HepG2 (cell line): ENCODE measurements at regions not wholly inside any gene's neighbourhood (a gene's known extent, or its start where the extent isn't known, plus 50 kb on each side); places are given as distances from the start of the nearest gene placed in this dataset.

Source experiments
- ATAC-seq: fragments of 200-7000 bp; cut with Tn5 transposase; 3 replicates; pipeline ENCODE4 v1.9.1; 2020; ENCODE audit warnings: mild to moderate bottlenecking, moderate library complexity
- BruUV-seq: library from RNA; stranded (reverse); fragments of 400-500 nt; replicated peaks from 2 replicates; lab custom pipeline; 2021; lab: Mats Ljungman, UMichigan
- CTCF ChIA-PET: fragments of 300-600 bp; formaldehyde crosslinking; extraction: SDS; loops from one replicate; lab custom pipeline; 2021; ENCODE audit warnings: low total read pairs, inconsistent platforms, low intra/inter-chr PET ratio; lab: Yijun Ruan, JAX
- POLR2A ChIA-PET: fragments of 350-600 bp; sonication (Branson Sonifier 250); formaldehyde crosslinking; loops from one replicate; lab custom pipeline; 2020; ENCODE audit warnings: antibody characterized with exemption, inconsistent platforms; lab: Yijun Ruan, JAX
- DNase-seq: peaks from one replicate; pipeline ENCODE4 v3.0.0-alpha.2; 2015; ENCODE audit warnings: low spot score
- FAIRE-seq: peaks from 3 replicates; lab custom pipeline; 2011; peaks lifted over from hg19 to GRCh38; lab: Jason Lieb, UNC
- H2AFZ ChIP-seq: one replicate; pipeline ENCODE4 v1.6.1; 2011; ENCODE audit warnings: low read length, inconsistent platforms
- H3K27ac ChIP-seq: fragments of 300-600 bp; 3 replicates; pipeline ENCODE4 v1.8.0; 2011; ENCODE audit warnings: mixed run types, mild to moderate bottlenecking, mixed read lengths, low read length, inconsistent platforms; ENCODE audit not compliant: insufficient read depth; ENCODE audit errors: extremely low read length
- H3K27me3 ChIP-seq, 2 experiments: fragments of 200-600 bp in 1 of 2; 2 replicates in 1 of 2; 3 replicates in 1 of 2; pipeline versions ENCODE4 v1.6.0 to v1.8.0; 2011; ENCODE audit warnings: low read length in 2 of 2, mild to moderate bottlenecking in 2 of 2, moderate library complexity in 2 of 2, inconsistent platforms in 1 of 2; ENCODE audit not compliant: insufficient read depth in 2 of 2, control insufficient read depth in 1 of 2
- H3K36me3 ChIP-seq, 2 experiments: fragments of 200-600 bp in 1 of 2; replicated peaks in 1 of 2; 2 replicates in 1 of 2; 3 replicates in 1 of 2; pipeline versions ENCODE4 v1.5.1 to v1.8.0; 2011; ENCODE audit warnings: low read length in 2 of 2, inconsistent platforms in 1 of 2; ENCODE audit not compliant: insufficient read depth in 2 of 2, control insufficient read depth in 1 of 2
- H3K4me1 ChIP-seq: 2 replicates; pipeline ENCODE4 v1.5.1; 2012; ENCODE audit warnings: low read length, inconsistent platforms; ENCODE audit not compliant: insufficient read depth
- H3K4me2 ChIP-seq: 2 replicates; pipeline ENCODE4 v1.6.0; 2011; ENCODE audit warnings: low read depth, low read length, inconsistent platforms
- H3K4me3 ChIP-seq, 3 experiments: fragments of 200-600 bp in 1 of 3; sonication (generic), shearing (Covaris generic) in 1 of 3; replicated peaks in 1 of 3; 2 replicates each; pipeline ENCODE4 v1.5.1; 2011 to 2016; ENCODE audit warnings: low read length in 3 of 3, inconsistent platforms in 2 of 3, low read depth in 2 of 3, mild to moderate bottlenecking in 2 of 3, control low read depth in 1 of 3, mixed read lengths in 1 of 3; ENCODE audit not compliant: insufficient read depth in 1 of 3
- H3K79me2 ChIP-seq: one replicate; pipeline ENCODE4 v1.6.1; 2011; ENCODE audit warnings: low read length, inconsistent platforms; ENCODE audit not compliant: insufficient read depth
- H3K9ac ChIP-seq: 2 replicates; pipeline ENCODE4 v1.6.0; 2011; ENCODE audit warnings: mild to moderate bottlenecking, low read depth, low read length, inconsistent platforms; ENCODE audit not compliant: insufficient read depth
- H3K9me3 ChIP-seq: 2 replicates; pipeline ENCODE4 v1.5.1; 2012; ENCODE audit warnings: mild to moderate bottlenecking, low read length
- H4K20me1 ChIP-seq: 2 replicates; pipeline ENCODE4 v1.6.0; 2011; ENCODE audit warnings: inconsistent platforms, mild to moderate bottlenecking, low read length, moderate library complexity; ENCODE audit not compliant: insufficient read depth
- FOXK2 ChIP-seq: fragments of 450-650 bp; IDR thresholded peaks from 2 replicates; pipeline ENCODE4 v1.6.1; 2016
- SALL1 ChIP-seq: sonication (generic); formaldehyde crosslinking; IDR thresholded peaks from 2 replicates; pipeline ENCODE4 v1.8.0; 2022; ENCODE audit warnings: mild to moderate bottlenecking, missing genetic modification reagents
- SIN3B ChIP-seq: fragments of 150-350 bp; IDR thresholded peaks from 2 replicates; pipeline ENCODE4 v1.6.1; 2014; ENCODE audit warnings: low read length
- STAG1 ChIP-seq: sonication (generic); formaldehyde crosslinking; IDR thresholded peaks from 2 replicates; pipeline ENCODE4 v1.4.0; 2020; ENCODE audit warnings: missing genetic modification reagents
- THAP11 ChIP-seq: IDR thresholded peaks from 2 replicates; pipeline ENCODE4 v1.6.1; 2016; ENCODE audit warnings: missing biosample characterization, missing genetic modification reagents
- YEATS2 ChIP-seq: sonication (generic); formaldehyde crosslinking; IDR thresholded peaks from 2 replicates; pipeline ENCODE4 v1.4.0; 2020; ENCODE audit warnings: missing genetic modification reagents, borderline replicate concordance
- ZFP90 ChIP-seq: sonication (generic); formaldehyde crosslinking; IDR thresholded peaks from 2 replicates; pipeline ENCODE4 v1.8.0; 2022; ENCODE audit warnings: missing genetic modification reagents, mild to moderate bottlenecking, inconsistent platforms, borderline replicate concordance
- ZNF431 ChIP-seq: sonication (generic); formaldehyde crosslinking; IDR thresholded peaks from 2 replicates; pipeline ENCODE4 v1.9.0; 2022; ENCODE audit warnings: missing genetic modification reagents, low read depth, mild to moderate bottlenecking, borderline replicate concordance
- ZNF496 ChIP-seq: sonication (generic); formaldehyde crosslinking; IDR thresholded peaks from 2 replicates; pipeline ENCODE4 v1.8.1; 2023; ENCODE audit warnings: mild to moderate bottlenecking, moderate library complexity, missing genetic modification reagents; ENCODE audit not compliant: insufficient replicate concordance
- ZNF543 ChIP-seq: sonication (generic); formaldehyde crosslinking; IDR thresholded peaks from 2 replicates; pipeline ENCODE4 v1.4.0; 2020; ENCODE audit warnings: mild to moderate bottlenecking, missing genetic modification reagents
- ZNF782 ChIP-seq: sonication (generic); formaldehyde crosslinking; IDR thresholded peaks from 2 replicates; pipeline ENCODE4 v1.4.0; 2020; ENCODE audit warnings: missing genetic modification reagents, mild to moderate bottlenecking, borderline replicate concordance
- WGBS: methylation state at CpG from one replicate; pipeline ENCODE4 v1.1.6; 2017; ENCODE audit warnings: low lambda C conversion rate; 5-methylcytosine and 5-hydroxymethylcytosine counted together
- in situ Hi-C: cut with HindIII; loops from 2 replicates; pipeline ENCODE4 v1.10.0; 2017; ENCODE audit warnings: low pct_unique_long_range_greater_than_20kb; ENCODE audit not compliant: extremely low pct_ligation_motif_present
- intact Hi-C: fragments of 100-400 bp; cut with micrococcal nuclease; formaldehyde crosslinking; loops from one replicate; pipeline ENCODE4 v1.10.0; 2022; ENCODE audit not compliant: unreplicated experiment
- TF ChIP-seq, protein P1 (sequence below): sonication (generic); formaldehyde crosslinking; IDR thresholded peaks from 2 replicates; pipeline ENCODE4 v1.8.0; 2022; ENCODE audit warnings: mild to moderate bottlenecking, missing genetic modification reagents, borderline replicate concordance
- TF ChIP-seq, protein P2 (sequence below): sonication (generic); formaldehyde crosslinking; IDR thresholded peaks from 2 replicates; pipeline ENCODE4 v1.8.0; 2022; ENCODE audit warnings: missing genetic modification reagents, mild to moderate bottlenecking, inconsistent platforms, borderline replicate concordance
- TF ChIP-seq, protein P3 (sequence below), 2 experiments: fragments of 450-650 bp in 1 of 2; sonication (generic) in 1 of 2; formaldehyde crosslinking; IDR thresholded peaks; 2 replicates each; pipeline versions ENCODE4 v1.5.0 to v1.8.0; 2020 to 2022; ENCODE audit warnings: mild to moderate bottlenecking in 1 of 2, missing genetic modification reagents in 1 of 2
- TF ChIP-seq, protein P4 (sequence below): sonication (generic); formaldehyde crosslinking; IDR thresholded peaks from 2 replicates; pipeline ENCODE4 v1.5.0; 2020; ENCODE audit warnings: missing genetic modification reagents, mild to moderate bottlenecking, borderline replicate concordance
- TF ChIP-seq, protein P5 (sequence below): sonication (generic); formaldehyde crosslinking; IDR thresholded peaks from 2 replicates; pipeline ENCODE4 v1.4.0; 2020; ENCODE audit warnings: missing genetic modification reagents, mild to moderate bottlenecking, borderline replicate concordance

DNA sequence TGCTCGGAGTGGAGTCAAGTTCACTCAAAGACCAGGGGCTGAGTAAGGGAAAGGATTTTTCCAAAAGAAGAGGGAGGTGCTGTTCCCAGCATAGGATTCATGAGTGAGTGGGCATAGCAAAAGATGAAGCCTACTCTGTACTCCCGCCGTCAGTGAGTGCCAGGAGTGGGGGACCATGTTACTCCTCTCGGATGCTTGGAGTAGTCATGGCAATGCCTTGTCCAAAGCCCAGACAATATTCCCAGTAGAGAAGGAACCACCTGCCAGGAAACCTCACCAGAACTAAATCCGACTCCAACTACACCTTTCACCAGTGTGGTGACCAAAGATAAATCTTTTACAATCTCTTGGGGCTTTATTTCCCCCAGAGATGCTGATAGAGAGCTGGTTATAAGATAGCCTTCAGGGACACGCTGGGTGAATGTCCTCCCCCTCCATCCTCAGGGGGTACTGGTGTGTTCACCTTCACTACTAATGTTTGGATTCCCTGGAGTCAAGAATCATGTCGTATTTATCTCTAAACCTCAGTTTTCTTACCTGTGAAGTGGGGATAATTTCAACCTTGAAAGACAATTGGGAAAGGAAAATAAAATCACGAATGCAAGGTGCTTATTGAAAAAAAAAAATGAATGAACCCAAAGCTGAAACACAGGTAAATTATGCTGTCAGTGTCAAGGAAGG is 165.2 kb downstream of the NSG2 start (continued):
- TF ChIP-seq, protein P1, sequence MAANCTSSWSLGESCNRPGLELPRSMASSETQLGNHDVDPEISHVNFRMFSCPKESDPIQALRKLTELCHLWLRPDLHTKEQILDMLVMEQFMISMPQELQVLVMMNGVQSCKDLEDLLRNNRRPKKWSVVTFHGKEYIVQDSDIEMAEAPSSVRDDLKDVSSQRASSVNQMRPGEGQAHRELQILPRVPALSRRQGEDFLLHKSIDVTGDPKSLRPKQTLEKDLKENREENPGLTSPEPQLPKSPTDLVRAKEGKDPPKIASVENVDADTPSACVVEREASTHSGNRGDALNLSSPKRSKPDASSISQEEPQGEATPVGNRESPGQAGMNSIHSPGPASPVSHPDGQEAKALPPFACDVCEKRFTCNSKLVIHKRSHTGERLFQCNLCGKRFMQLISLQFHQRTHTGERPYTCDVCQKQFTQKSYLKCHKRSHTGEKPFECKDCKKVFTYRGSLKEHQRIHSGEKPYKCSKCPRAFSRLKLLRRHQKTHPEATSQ (CRISPR knock-in tag) = no peak
- TF ChIP-seq, protein P2, sequence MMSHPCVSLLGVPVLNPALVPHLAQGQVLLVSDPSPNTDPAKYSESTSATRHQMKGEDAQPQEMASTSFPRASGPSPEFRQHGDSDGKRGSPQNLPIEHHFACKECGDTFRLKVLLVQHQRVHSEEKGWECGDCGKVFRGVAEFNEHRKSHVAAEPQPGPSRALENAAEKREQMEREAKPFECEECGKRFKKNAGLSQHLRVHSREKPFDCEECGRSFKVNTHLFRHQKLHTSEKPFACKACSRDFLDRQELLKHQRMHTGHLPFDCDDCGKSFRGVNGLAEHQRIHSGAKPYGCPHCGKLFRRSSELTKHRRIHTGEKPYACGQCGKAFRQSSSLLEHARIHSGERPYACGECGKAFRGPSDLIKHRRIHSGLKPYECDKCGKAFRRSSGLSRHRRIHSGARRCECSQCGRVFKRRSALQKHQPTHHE (CRISPR knock-in tag) = no peak
- TF ChIP-seq THAP11 (CRISPR knock-in tag) (no peak), ZNF496 (no peak), ZNF431 (CRISPR knock-in tag) (no peak), SIN3B (no peak), ZNF543 (CRISPR knock-in tag) (no peak)
- TF ChIP-seq, protein P3, sequence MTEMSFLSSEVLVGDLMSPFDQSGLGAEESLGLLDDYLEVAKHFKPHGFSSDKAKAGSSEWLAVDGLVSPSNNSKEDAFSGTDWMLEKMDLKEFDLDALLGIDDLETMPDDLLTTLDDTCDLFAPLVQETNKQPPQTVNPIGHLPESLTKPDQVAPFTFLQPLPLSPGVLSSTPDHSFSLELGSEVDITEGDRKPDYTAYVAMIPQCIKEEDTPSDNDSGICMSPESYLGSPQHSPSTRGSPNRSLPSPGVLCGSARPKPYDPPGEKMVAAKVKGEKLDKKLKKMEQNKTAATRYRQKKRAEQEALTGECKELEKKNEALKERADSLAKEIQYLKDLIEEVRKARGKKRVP (CRISPR knock-in tag; IDR thresholded peaks at IDR 0.05) = no peak

DNA sequence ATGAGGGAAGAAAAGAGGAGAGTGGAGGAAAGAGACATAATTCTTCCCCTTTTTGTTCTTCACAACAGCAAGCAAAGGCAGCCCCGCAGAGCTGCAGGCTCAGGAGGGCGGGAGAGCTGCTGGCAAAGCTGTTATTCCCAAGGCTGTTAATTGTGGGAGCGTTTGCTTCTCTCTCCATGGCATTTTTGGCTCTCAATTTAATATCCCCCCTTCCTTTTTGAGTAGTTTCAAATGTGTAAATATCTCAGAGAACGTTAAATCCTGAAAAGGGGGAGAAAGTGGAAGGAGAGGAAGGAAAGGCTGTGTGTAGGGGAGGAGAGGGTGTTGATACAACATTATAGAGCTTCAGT is 165.7 kb downstream of the NSG2 start:
- Histone ChIP-seq H3K27me3 (peaks cover 2 to 22% of the 10 kb centered on the region in 2 experiments; a peak in 3 of 5 replicates), H3K9me3 (no peaks in the 10 kb centered on the region), H2AFZ (no peak overlapping the region), H3K9ac (no peak overlapping the region), H4K20me1 (no peaks in the 10 kb centered on the region), H3K36me3 (no peaks in the 10 kb centered on the region), H3K4me1 (no peaks in the 10 kb centered on the region), H3K79me2 (no peaks in the 10 kb centered on the region), H3K4me2 (no peak overlapping the region), H3K4me3 (no peak overlapping the region), H3K27ac (no peak overlapping the region)
- BruUV-seq = no TSS peak
- intact Hi-C loops = no loop called here
- no peak for FAIRE-seq
- in situ Hi-C loops = no loop called here
- no peak for DNase-seq
- ChIA-PET CTCF (no interaction called here), POLR2A (no interaction called here)
- ATAC-seq = no peak
- 0% methylated on average over 4 of the region's 4 CpGs for WGBS
- TF ChIP-seq ZFP90 (CRISPR knock-in tag) (no peak), STAG1 (no peak), YEATS2 (CRISPR knock-in tag) (no peak), ZNF782 (no peak), SALL1 (CRISPR knock-in tag) (no peak), FOXK2 (no peak)
- TF ChIP-seq, protein P4, sequence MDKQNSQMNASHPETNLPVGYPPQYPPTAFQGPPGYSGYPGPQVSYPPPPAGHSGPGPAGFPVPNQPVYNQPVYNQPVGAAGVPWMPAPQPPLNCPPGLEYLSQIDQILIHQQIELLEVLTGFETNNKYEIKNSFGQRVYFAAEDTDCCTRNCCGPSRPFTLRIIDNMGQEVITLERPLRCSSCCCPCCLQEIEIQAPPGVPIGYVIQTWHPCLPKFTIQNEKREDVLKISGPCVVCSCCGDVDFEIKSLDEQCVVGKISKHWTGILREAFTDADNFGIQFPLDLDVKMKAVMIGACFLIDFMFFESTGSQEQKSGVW (CRISPR knock-in tag) = no peak
- TF ChIP-seq, protein P5, sequence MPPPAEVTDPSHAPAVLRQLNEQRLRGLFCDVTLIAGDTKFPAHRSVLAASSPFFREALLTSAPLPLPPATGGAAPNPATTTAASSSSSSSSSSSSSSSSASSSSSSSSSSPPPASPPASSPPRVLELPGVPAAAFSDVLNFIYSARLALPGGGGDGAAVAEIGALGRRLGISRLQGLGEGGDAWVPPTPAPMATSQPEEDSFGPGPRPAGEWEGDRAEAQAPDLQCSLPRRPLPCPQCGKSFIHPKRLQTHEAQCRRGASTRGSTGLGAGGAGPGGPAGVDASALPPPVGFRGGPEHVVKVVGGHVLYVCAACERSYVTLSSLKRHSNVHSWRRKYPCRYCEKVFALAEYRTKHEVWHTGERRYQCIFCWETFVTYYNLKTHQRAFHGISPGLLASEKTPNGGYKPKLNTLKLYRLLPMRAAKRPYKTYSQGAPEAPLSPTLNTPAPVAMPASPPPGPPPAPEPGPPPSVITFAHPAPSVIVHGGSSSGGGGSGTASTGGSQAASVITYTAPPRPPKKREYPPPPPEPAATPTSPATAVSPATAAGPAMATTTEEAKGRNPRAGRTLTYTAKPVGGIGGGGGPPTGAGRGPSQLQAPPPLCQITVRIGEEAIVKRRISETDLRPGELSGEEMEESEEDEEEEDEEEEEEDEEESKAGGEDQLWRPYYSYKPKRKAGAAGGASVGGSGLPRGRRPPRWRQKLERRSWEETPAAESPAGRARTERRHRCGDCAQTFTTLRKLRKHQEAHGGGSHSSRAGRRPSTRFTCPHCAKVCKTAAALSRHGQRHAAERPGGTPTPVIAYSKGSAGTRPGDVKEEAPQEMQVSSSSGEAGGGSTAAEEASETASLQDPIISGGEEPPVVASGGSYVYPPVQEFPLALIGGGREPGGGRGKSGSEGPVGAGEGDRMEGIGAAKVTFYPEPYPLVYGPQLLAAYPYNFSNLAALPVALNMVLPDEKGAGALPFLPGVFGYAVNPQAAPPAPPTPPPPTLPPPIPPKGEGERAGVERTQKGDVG = no peak
